ENCODE measurements at regions not wholly inside any gene's neighbourhood (a gene's known extent, or its start where the extent isn't known, plus 50 kb on each side); places are given as distances from the start of the nearest gene placed in this dataset.

DNA sequence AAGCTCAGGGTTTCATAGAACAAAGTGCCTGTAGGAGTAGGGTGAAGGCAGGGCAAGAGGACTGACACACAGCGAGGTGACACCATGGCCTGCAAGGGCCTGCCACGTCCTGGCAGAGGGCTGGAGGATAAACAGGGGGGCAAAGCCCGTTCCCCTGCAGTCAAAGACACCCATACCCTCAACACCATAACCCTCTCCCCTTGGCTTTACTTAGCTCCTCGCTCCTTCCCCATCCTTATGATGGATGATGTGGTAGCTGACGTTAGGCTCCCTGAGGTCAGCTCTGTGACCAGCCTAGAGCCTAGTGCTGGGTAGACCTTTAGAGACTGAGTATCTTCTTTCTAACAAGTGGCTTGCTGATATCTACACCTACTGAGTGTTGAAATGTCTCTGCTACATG is 683.3 kb upstream of the HS6ST1 start:
- Histone ChIP-seq H3K9me3 (no peaks in the 10 kb centered on the region), H3K27ac (no peak overlapping the region), H3K4me1 (no peaks in the 10 kb centered on the region), H3K36me3 (no peaks in the 10 kb centered on the region), H3K27me3 (no peaks in the 10 kb centered on the region), H3K4me3 (no peak overlapping the region)
- FAIRE-seq (no peak), ATAC-seq (no peak), DNase-seq (no peak)
- 83 to 89% methylated on average over 5 of the region's 5 CpGs for WGBS, 2 donors
- TF ChIP-seq, protein P1, sequence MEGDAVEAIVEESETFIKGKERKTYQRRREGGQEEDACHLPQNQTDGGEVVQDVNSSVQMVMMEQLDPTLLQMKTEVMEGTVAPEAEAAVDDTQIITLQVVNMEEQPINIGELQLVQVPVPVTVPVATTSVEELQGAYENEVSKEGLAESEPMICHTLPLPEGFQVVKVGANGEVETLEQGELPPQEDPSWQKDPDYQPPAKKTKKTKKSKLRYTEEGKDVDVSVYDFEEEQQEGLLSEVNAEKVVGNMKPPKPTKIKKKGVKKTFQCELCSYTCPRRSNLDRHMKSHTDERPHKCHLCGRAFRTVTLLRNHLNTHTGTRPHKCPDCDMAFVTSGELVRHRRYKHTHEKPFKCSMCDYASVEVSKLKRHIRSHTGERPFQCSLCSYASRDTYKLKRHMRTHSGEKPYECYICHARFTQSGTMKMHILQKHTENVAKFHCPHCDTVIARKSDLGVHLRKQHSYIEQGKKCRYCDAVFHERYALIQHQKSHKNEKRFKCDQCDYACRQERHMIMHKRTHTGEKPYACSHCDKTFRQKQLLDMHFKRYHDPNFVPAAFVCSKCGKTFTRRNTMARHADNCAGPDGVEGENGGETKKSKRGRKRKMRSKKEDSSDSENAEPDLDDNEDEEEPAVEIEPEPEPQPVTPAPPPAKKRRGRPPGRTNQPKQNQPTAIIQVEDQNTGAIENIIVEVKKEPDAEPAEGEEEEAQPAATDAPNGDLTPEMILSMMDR (IDR thresholded peaks at IDR 0.05) = no peak
- intact Hi-C loops (cut with DNase I) = no loop called here

DNA sequence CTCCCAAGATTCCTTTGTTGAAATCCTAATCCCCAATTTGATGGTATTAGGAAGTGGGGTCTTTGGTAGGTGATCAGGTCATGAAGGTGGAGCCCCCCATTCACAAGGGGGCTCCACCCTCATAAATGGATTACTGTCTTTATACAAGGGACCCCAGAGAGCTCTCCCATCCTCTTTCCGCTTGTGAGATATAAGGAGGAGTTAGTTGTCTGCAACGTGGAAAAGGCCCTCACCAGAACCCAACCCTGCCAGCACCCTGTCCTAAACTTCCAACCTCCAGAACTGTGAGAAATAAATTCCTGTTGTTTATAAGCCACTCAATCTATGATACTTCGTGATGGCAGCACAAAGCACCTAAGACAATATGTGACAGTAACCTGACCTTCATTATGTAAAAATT is 684.1 kb upstream of the HS6ST1 start:
- 85 to 96% methylated on average over 3 of the region's 3 CpGs for WGBS, 2 donors
- ATAC-seq = no peak
- Histone ChIP-seq H3K4me3 (no peak overlapping the region), H3K36me3 (no peaks in the 10 kb centered on the region), H3K27me3 (no peaks in the 10 kb centered on the region), H3K4me1 (no peaks in the 10 kb centered on the region), H3K9me3 (no peaks in the 10 kb centered on the region), H3K27ac (no peak overlapping the region)
- TF ChIP-seq, protein P1 (IDR thresholded peaks at IDR 0.05) = no peak
- no peak for DNase-seq
- intact Hi-C loops (cut with DNase I) = no loop called here
- no peak for FAIRE-seq

DNA sequence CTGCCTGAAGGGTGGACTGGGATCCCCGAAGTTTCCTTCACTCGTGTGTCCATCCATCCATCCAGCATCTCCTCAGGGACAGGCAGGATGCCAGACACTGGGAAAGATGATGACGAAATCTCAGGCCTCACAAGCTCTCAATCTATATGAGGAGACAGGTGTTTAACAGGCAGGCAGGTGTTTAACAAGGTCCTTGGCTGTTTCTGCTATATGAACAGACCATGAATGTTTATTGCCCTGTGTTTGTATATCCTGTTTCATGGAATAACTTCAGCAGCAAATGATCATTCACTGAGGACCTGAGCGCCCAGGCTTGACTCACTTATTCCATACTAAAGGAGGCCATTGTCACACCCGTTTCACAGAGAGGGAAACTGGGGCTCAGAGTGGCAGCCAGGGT is 685.8 kb upstream of the HS6ST1 start:
- TF ChIP-seq, protein P1 (IDR thresholded peaks at IDR 0.05) = no peak
- DNase-seq (no peak), ATAC-seq (no peak), FAIRE-seq (no peak)
- no peak overlapping the region for H3K27ac ChIP-seq
- H3K9me3 ChIP-seq = no peaks in the 10 kb centered on the region
- intact Hi-C loops (cut with DNase I) = no loop called here
- no peaks in the 10 kb centered on the region for H3K36me3 ChIP-seq
- H3K4me1 ChIP-seq = no peaks in the 10 kb centered on the region
- 62 to 81% methylated on average over 5 of the region's 5 CpGs for WGBS, 2 donors
- no peak overlapping the region for H3K4me3 ChIP-seq
- H3K27me3 ChIP-seq = no peaks in the 10 kb centered on the region

DNA sequence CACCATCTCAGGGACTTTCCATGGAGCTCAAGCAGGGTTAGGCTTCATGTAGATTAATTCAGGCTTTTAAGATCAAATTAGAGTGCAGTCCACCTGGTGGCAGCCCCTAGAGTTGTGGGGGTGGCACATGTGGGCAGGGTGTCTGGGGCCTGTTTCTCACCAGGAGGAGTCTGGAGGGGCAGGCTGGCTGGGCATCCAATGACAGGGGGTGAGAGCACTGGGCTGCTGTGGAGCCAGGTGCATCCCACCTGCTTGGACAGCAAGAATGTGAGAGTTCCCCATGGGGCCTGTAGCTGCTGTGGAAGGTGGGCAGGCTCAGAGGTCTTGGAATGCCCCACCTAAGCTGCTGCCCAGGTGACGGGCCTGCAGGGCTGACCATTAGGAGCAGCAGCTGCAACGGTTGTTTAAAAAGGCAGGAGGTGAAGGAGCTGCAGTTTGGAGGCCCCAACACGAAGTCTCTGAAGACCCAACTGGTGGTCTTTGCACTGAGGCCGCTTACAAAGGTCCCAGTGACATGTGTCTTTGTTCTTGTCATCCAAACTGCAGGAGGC is 686.3 kb upstream of the HS6ST1 start:
- no peak for DNase-seq
- TF ChIP-seq, protein P1 (IDR thresholded peaks at IDR 0.05) = no peak
- no peak for ATAC-seq

DNA sequence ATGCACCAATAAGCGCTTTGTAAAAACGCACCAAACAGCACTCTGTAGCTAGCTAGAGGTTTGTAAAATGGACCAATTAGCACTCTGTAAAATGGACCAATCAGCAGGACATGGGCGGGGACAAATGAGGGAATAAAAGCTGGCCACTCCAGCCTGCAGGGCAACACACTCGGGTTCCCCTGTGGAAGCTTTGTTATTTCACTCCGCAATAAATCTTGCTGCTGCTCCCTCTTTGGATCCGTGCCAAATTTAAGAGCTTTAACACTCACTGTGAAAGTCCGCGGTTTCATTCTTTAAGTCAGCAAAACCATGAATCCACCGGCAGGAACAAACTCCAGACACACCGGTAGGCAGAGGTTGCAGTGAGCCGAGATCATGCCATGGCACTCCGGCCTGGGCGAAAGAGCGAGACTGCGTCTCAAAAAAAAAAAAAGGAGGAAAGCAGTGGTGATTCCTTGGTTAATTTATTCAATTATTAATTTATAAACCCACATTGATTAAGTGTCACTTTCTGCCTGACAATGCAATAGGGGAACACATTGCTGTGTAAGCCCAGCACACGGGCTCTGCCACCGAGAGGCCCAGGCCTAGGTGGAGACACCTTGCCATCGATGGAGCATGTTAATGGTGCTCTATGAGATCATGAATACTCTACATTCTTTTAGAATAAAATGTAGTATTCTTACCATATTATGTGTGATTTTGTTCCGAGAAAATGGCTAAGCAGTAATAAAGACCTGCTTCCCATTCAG is 687.6 kb upstream of the HS6ST1 start:
- intact Hi-C loops (cut with DNase I) = no loop called here
- no peaks in the 10 kb centered on the region for H3K4me1 ChIP-seq
- FAIRE-seq (no peak), ATAC-seq (peak; percentile 56 to 83 (median 76)), DNase-seq (peak in 1 of 6 donors; percentile 25)
- no peaks in the 10 kb centered on the region for H3K36me3 ChIP-seq
- no peaks in the 10 kb centered on the region for H3K27me3 ChIP-seq
- H3K9me3 ChIP-seq = no peaks in the 10 kb centered on the region
- 64% methylated on average over 19 of the region's 19 CpGs for WGBS, 2 donors
- TF ChIP-seq, protein P1 (IDR thresholded peaks at IDR 0.05) = no peak
- H3K4me3 ChIP-seq = no peak overlapping the region
- peak overlapping the region in 1 of 4 donors; percentile 30 for H3K27ac ChIP-seq

More for the DNA sequence above, 686.3 kb upstream of the HS6ST1 start:
- no peak overlapping the region for H3K27ac ChIP-seq
- H3K36me3 ChIP-seq = no peaks in the 10 kb centered on the region
- no peaks in the 10 kb centered on the region for H3K9me3 ChIP-seq
- no peak overlapping the region for H3K4me3 ChIP-seq
- intact Hi-C loops (cut with DNase I) = no loop called here
- no peaks in the 10 kb centered on the region for H3K4me1 ChIP-seq
- H3K27me3 ChIP-seq = no peaks in the 10 kb centered on the region
- 90 to 94% methylated on average over 4 of the region's 4 CpGs for WGBS, 2 donors
- no peak for FAIRE-seq

Data from pancreas (tissue), 10 donors.